Umbilical cord (tissue), 1 donor: ENCODE measurements at regions not wholly inside any gene's neighbourhood (a gene's known extent, or its start where the extent isn't known, plus 50 kb on each side); places are given as distances from the start of the nearest gene placed in this dataset.
A peak's percentile ranks its signal among the peaks of the same experiment; 100 is the strongest.

ENCODE experiments used
- DNase-seq: peaks from one replicate; pipeline ENCODE4 v3.0.0-alpha.2; 2015; ENCODE audit warnings: low spot score

DNA sequence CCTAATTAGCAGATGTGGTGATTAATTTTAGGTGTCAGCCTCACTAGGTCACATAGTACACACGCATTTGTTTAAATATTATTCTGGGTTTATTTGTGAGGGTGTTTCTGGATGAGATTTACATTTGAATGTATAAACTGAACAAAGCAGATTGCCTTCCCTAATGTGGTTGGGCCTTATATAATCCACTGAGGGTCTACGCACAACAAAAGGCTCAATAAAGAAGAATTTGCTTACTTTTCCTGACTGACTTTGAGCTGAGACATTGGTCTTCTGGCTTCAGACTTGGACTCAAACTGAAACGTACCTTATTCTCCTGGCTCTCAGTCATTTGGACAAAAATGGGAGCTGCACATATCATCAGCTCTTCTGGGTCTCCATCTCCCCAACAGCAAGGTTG lies 1132.3 kb upstream of the FLRT2 start:
- DNase-seq = no peak

DNA sequence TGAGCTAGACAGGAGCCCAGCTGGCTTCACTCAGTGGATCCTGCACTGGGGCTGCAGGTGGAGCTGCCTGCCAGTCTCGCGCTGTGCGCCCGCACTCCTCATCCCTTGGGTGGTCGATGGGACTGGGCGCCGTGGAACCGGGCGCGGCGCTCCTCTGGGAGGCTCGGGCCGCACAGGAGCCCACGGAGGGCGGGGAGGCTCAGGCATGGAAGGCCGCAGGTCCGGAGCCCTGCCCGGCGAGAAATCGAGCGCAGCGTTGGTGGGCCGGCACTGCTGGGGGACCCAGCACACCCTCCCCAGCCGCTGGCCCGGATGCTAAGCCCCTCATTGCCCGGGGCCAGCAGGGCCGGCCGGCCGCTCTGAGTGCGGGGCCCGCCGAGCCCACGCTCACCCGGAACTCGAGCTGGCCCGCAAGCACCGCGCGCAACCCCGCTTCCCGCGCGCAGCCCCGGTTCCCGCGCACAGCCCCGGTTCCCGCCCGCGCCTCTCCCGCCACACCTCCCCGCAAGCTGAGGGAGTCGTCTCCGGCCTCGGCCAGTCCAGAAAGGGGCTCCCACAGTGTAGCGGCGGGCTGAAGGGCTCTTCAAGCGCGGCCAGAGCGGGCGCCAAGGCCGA lies 1130.5 kb upstream of the FLRT2 start:
- DNase-seq = no peak

DNA sequence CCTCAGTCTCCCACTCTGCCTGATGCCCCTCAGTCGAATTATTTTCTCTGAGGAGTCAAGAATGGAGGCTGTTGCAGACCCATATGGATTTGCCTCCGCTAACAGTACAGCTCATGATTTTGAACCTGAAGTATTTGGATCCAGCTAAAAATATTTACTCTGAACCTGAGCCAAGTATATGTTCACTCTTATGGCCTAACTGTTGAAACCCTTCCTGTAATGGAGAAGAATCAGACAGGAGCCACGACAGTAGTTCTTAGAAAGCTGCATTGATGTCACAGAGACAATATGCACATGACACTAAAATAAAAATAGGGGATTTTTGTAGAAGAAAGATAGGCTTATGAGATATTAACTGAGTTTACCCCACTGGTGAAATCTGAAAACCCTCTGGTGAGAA lies 1128.3 kb upstream of the FLRT2 start:
- no peak for DNase-seq

DNA sequence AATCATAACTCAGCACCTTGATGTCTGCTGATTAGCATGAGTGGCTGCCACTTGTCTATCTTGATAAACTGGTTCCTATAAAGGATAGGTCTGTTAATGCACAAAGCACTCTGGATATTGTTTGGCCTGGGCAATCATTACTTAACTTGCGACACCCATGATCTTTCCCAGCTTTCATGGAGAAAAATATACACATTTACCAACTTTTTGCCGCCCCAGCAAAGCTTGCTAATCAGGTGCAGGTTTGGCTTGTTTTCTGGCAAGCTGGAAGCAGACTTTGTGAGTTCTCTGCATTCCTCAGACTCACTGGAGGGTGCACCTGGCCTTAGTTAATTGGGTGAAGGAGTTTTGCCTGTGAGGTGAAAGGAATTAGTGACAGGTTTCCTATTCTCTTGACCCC lies 1126.4 kb upstream of the FLRT2 start:
- DNase-seq = peak; percentile 7

DNA sequence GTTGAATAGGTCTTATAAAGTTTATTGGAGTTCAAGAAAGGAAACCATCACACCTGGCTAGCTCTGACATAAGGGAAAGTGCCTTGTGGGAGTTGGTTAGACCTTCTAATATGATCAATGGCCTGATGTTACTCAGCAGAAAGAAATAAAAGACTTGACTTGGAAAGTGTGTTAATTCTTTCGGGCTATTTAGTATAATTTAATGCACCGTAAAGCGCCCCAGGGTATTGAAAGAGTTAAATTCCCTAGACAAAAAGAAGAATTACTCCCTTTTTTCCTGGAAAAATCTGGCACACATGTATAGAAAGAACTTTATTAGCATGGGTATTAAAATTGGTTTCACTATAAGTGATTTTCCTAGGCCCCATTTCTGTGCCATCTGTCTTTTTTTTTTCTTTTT lies 1125.7 kb upstream of the FLRT2 start:
- DNase-seq = no peak

DNA sequence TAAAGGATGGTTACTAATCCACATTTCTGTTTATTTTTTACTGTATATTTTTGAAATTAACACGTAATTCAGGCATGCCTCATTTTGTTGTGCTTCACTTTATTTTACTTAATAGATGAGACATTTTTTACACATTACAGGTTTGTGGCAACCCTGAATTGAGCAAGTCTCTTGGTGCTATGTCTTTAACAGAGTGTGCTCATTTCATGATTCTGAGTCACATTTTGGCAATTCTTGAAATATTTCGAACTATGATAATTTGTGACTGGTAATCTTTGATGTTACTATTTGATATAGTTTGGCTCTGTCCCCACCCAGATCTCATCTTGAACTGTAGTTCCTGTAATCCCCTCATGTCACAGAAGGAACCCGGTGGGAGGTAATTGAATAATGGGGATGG lies 1120.5 kb upstream of the FLRT2 start:
- no peak for DNase-seq

DNA sequence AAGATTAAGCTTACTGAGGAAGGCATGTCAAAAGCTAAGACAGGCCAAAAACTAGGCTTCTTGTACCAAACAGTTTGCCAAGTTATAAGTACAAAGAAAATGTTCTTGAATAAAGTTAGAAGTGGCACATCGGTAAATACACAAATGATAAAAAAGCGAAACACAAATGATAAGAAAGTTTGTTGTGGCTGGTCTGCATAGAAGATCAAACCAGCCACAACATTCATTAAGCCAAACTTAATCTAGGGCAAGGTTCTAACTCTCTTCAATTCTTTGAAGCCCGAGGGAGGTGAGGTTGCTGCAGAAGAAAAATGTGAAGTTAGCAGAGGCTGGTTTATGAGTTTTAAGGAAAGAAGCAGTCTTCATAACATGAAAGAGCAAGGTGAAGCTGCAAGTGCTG lies 1119.6 kb upstream of the FLRT2 start:
- DNase-seq = no peak

DNA sequence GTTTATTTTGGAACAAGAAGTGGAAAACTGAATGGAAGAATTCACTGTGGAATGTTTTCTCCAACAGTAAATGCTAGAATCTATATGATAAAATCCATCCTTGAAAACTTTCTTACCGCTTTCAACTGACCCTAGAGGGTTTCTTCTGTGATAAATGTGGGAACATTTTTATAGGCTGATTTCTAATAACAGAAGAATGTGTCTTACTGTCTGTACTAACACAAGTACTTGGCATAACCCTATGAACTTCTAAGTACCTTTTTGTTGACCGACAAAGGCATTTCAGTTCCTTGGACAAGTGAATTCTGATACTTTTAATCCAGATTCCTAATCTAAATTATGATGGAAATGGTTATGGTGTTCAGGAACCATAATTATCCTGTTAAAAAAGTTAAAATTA lies 1109.7 kb upstream of the FLRT2 start:
- DNase-seq = peak; percentile 46

DNA sequence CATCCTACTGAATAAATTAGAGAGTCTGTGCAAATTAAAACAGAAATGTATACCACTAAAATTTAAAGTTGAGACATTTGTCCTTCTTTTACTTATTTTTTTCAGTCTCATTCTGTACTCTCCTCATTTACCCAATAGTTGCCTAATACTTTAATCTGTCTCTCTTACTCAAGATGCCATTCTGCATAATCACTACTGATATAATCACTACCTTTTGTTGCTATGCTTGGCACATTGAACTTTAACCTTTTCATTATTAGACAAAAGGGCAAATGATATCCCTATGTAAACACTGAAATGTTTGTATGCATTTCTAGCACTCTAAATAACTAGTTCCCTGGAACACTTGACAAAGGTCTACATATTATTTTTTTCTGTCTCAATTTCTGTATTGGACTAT lies 1108.3 kb upstream of the FLRT2 start:
- DNase-seq = no peak

DNA sequence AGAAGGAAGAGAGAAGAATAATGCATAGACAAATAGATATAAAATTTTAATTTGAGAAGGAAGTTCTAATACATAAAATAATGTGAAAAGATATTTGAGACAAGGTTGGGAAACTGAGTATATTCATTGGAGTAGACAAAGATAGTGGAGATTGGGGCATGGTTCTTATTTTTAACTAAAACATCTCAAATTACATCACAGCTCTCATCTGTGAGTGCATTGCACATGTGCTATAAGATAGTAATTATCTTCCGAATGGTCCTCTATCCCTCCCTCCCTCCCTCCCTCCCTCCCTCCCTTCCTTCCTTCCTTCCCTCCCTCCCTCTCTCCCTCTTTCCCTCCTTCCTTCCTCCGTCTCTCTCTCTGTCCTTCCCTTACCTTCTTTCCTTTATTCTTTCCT lies 1104.0 kb upstream of the FLRT2 start:
- DNase-seq = no peak

DNA sequence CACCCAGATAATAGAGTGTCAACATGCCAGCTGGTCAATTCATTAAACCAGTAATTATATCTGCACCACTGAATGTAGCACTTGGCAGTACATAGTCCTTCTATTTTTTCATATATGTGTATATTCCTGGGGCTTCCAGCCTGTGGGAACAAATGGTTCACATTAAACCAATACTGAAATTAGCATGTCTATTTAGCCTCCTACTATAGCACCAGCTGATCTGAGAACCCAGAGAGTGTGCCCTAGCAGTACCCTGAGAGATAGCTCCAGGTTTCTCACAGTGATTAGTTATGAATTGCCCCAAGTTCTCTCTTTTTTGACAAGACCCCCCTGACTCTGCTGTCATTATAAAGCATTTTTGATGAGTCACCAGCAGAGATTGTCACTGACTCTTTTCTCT lies 1097.3 kb upstream of the FLRT2 start:
- DNase-seq = no peak

DNA sequence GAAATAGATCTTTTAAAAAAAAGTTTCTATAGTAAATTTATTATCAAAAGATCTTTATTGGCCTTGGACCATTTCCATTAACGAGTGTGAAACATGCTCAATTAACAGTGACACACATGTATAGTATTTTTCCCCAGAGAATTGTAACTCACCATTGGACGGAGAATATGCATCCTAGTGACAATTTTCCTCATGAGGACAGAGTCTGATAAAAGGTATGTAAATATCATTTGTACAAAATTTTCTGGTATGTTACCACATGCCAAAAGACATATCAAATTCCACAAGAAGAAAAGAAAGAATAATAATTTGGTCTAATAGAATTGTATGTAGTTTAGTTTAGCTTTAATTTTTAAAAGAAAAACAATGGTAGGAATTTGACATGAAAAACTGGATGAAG lies 1096.0 kb upstream of the FLRT2 start:
- no peak for DNase-seq

DNA sequence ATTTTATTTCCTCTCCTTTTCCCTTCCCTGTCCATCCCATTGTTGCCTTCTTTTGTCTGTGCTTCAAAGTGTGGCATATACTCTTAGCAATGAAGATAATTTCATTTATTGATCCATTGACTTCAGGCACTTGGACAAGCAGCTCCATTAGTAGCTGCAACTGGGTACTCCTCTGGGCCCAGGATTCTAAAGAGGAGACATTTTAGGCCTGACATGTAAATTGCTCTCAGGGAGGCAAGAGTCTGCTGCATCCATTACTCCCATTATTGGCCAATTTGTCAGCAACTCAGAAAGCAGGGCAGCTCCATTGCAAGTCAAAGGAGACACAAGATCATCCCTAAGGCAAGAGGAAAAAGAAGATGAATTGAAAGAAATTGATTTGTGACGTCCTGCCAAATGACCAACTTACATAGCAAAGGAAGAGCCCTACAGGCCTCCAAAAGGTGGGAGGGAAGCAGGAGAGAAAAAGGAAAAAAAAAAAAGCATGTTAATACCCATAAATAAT lies 1094.1 kb upstream of the FLRT2 start:
- no peak for DNase-seq

DNA sequence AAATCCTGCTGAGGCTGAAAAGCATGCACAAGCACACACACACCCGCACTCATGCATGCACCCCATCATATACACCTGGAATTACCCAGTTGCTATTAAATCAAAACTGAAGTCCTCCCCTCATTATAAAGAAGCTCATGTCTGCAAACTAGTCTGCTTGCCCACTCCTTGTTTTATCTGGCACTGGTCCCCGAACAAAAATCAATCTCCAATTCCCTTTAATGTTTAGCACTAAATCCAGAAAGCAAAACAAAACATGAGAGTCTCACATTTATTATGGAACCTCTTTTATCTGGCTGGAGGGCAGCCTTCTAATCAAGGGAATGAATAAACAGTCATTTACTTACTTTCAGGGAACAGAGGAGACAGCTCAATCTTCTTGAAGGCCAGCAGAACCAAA lies 1093.4 kb upstream of the FLRT2 start:
- DNase-seq = no peak

DNA sequence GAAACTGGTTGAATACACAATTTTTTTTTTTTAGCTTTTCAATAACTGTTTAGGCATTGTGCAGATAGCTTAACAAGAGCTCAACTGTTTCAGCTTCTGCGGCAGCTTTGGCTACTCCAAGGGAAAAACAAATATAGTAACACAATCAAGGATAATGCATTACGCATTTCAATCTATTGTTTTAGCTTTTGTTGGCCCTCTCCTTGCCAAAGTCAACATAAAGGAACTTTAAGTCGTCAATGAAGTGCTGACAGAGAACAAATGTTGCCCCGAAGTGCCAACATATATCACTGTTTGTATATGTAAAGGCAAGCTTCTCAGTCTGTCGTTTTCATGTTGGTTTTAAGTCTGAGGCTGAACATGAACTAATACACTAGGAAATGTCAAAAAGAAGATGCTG lies 1087.4 kb upstream of the FLRT2 start:
- DNase-seq = peak; percentile 7

DNA sequence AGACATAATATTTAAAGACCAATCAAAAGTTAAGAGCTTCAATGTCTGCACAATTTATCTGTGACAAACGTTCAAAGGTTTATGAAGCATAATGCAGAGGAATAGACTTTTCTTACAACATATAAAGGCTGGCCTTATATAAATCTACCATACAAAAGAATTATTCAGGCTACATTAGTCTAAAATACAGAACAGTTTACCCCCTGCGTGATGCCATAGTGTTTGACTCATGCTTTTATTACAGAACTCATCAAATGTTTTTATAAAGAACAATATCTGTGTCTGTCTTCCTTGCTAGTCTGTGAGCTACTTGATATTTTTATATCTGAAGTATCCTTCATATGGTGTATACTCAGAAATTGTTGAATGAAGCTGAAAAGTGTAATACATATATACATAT lies 1084.5 kb upstream of the FLRT2 start:
- DNase-seq = no peak

DNA sequence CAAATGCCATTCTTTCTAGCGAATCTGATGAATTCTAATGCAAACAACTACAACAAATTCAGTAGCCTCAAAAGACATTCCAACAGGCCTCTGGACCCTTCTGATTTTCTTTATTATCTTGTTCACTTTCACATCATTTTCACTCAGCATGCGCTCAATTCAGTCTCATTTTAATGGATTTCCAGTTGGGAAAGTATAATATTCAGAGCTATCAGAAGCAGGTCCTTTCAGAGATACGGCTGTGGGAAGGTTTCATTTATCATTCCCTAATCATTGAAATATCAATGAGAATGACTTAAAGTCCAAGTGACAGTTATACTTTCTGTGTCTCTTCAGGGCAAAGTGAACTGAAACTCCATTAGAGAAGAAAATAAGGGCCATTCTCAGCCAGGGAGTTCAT lies 1083.7 kb upstream of the FLRT2 start:
- DNase-seq = no peak

DNA sequence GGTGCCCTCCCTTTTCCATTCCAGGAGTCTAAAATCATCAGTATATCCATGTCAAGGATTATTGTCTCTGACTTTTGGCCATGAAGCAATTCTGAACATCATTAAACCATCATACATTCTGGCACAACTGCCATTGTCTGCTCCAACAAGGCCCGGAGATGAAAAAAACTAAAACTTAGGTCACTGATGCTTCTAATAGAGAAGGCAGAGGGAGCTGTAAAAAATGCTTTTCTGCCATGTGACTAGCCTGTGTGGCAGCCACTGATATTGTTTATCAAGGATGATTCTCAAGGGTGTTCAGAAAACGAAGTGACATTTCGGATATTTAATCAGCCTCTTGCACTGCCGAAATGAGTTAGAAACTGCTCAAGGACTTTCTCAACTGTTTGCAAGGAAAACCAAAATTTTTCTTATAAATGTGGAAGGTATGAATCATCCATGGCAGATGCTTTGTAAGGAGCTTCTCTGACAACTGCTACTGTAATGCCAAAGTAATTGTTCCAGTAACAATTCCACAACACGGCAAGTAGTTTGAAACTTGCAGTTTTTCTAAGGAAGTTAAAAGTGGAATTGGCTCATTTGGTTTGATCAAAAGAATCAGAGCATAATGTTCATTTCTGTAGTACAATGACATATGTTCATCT lies 1076.5 kb upstream of the FLRT2 start:
- DNase-seq = no peak

DNA sequence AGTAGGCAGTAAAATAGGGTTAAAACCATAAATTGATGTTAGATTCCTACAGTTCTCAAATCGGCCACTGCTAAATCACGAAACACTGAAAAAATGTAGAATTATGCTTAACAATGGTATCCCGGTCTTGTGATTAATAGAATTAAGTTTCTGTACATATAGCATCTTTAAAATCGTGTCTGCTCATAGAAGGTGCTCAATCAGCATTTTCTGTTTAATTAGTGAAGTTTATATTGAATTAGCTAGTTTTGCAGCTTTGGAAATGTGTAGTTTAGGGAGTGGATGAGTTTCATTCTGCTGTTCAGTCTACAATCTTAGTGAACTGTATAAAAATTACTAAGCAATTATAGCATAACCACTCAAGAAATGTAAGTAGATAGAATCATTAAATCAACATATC lies 1075.8 kb upstream of the FLRT2 start:
- DNase-seq = no peak

DNA sequence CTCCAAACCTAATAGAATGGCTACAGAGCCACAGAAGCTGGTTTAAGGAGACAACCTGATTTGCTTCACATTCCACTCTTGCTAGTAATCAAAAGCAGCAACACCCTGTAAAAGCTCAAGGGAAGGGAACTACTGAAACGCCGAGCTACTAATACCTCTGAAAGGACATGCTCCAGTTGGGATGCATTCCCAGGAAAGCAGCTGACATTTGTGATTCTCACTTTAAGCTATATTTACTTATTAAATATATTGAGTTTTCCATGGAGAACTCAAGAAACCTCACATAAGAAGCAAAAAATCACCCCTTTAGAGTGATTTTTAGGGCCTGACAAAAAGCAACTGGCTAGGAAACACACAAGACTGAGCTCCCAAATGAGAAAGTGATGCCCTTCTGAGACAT lies 1073.0 kb upstream of the FLRT2 start:
- DNase-seq = peak; percentile 17

DNA sequence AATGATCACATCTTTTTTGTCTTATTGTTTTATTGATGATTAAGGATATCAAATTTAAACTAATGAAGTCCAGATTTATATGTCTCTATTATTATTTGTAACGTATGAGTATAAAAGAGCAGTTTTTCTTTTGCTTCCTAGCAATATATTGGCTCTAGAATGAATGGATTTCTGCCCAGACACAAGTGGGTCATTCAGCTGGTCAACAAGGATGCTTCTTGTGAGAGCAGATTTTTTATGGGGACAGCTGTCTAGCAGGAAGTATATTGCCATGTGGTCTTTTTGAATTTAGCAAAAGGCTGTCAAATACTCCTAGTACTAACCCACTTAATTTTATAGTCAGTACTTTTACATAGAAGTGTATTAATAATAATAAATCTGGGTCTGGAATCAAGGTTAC lies 1071.1 kb upstream of the FLRT2 start:
- no peak for DNase-seq

DNA sequence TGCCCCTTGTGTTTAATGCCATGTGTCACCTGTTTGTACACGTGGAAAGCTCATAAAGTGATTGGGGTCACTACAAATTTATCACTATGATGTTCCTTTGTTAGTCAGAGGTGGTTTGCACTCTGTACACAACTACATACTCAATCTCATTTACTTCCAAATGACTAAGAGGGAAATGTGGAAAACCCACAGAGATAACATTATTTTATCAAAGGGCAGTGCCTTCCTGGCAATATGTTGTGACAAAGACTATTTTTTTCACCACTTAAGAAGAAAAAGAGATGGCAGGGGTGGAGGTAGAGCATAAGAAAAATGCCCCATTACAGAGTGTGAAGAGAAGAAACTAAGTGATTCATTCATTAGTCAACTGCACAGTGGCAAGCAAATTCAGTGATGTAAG lies 1064.1 kb upstream of the FLRT2 start:
- DNase-seq = no peak

DNA sequence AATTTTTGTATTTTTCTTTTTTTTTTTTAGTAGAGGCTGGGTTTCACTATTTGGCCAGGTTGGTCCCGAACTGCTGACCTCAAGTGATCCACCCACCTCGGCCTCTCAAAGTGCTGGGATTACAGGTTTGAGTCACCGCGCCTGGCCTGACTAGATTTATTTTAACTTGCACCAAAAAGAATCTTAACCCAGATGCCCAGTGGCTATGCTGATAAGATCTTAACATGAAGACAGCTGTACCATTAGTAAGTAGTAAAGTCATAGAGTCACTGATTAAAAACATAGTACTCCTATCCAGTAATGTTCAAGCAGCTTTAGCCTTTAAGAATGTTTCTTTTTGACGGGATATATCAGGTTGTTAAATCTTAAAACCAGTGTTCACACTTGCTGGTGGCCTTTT lies 1061.8 kb upstream of the FLRT2 start:
- DNase-seq = peak; percentile 59

DNA sequence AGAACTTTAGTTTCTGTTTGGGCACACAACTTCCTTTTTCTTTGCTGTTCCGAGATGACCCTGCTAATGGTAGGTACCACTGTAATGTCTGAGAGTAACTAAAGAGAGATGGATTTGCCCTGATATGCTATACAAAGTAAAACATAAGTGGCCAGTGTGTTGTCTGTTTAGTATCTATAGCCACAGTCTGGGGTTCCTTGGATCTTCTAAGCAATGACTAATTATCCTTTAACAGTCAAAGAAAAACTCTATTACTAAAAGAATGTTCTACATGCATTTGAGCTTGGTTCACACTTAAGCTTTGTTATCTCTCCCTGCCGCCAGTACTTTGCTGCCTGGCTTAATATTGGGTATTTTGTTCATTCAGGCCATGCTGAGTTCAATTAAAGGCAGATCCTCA lies 1051.9 kb upstream of the FLRT2 start:
- DNase-seq = peak; percentile 50
